Fibroblast of skin of back (primary cell): ENCODE measurements at regions not wholly inside any gene's neighbourhood (a gene's known extent, or its start where the extent isn't known, plus 50 kb on each side); places are given as distances from the start of the nearest gene placed in this dataset.
A peak's percentile ranks its signal among the peaks of the same experiment; 100 is the strongest.

Source experiments
- DNase-seq: peaks from one replicate; pipeline ENCODE4 v3.0.0-alpha.2; 2013

- DNase-seq = no peak
Measured at GRCh38 chr1:56390934-56391731, 188.2 kb downstream of the PLPP3 start.

- no peak for DNase-seq
Measured at GRCh38 chr1:56390232-56390867, 189.0 kb downstream of the PLPP3 start.

- no peak for DNase-seq
Measured at GRCh38 chr1:56389813-56390212, 189.6 kb downstream of the PLPP3 start.

GRCh38 chr1:56387071-56387740 lies 192.2 kb downstream of the PLPP3 start:
- DNase-seq = no peak

GRCh38 chr1:56385314-56385713 lies 194.0 kb downstream of the PLPP3 start:
- DNase-seq = no peak

GRCh38 chr1:56382929-56383328 lies 196.4 kb downstream of the PLPP3 start:
- no peak for DNase-seq

GRCh38 chr1:56380531-56380930 lies 198.8 kb downstream of the PLPP3 start:
- DNase-seq = no peak

- DNase-seq = no peak
Measured at GRCh38 chr1:56378341-56379070, 200.9 kb downstream of the PLPP3 start.

- no peak for DNase-seq
Measured at GRCh38 chr1:56377431-56377830, 201.9 kb downstream of the PLPP3 start.

- peak; percentile 29 for DNase-seq
Measured at GRCh38 chr1:56376188-56376984, 203.0 kb downstream of the PLPP3 start.

GRCh38 chr1:56375326-56375804 lies 204.0 kb downstream of the PLPP3 start:
- peak; percentile 14 for DNase-seq

- DNase-seq = peak; percentile 27
Measured at GRCh38 chr1:56374026-56374974, 205.1 kb downstream of the PLPP3 start.

GRCh38 chr1:56370513-56370912 lies 208.8 kb downstream of the PLPP3 start:
- no peak for DNase-seq

GRCh38 chr1:56363007-56363770 lies 216.2 kb downstream of the PLPP3 start:
- peak; percentile 43 for DNase-seq

- DNase-seq = peak; percentile 60
Measured at GRCh38 chr1:56360021-56360420, 219.3 kb downstream of the PLPP3 start.

- no peak for DNase-seq
Measured at GRCh38 chr1:56359056-56359455, 220.3 kb downstream of the PLPP3 start.

- no peak for DNase-seq
Measured at GRCh38 chr1:56357927-56358690, 221.3 kb downstream of the PLPP3 start.

- DNase-seq = no peak
Measured at GRCh38 chr1:56356376-56356990, 222.9 kb downstream of the PLPP3 start.

GRCh38 chr1:56355918-56356317 lies 223.4 kb downstream of the PLPP3 start:
- no peak for DNase-seq
